GM12864 (cell line): ENCODE measurements at regions not wholly inside any gene's neighbourhood (a gene's known extent, or its start where the extent isn't known, plus 50 kb on each side); places are given as distances from the start of the nearest gene placed in this dataset.

Experiments
- DNase-seq: peaks from one replicate; pipeline ENCODE4 v3.0.0-alpha.2; 2011; ENCODE audit warnings: low read depth
- H3K4me3 ChIP-seq: 2 replicates; pipeline ENCODE4 v1.5.1; 2011; ENCODE audit warnings: mild to moderate bottlenecking, low read depth, low read length, control low read depth
- CTCF ChIP-seq: IDR thresholded peaks from 2 replicates; pipeline ENCODE4 v1.5.1; 2011; ENCODE audit warnings: low read depth, mild to moderate bottlenecking, moderate library complexity, low read length, control low read depth, inconsistent platforms; ENCODE audit errors: missing control alignments

GRCh38 chr6:14429396-14429795 lies 311.8 kb downstream of the CD83 start:
- DNase-seq = no peak
- TF ChIP-seq CTCF = no peak
- H3K4me3 ChIP-seq = no peak overlapping the region

GRCh38 chr6:14430218-14430617 lies 312.6 kb downstream of the CD83 start:
- no peak for TF ChIP-seq CTCF
- no peak overlapping the region for H3K4me3 ChIP-seq

GRCh38 chr6:14431385-14432330 lies 314.1 kb downstream of the CD83 start:
- DNase-seq = no peak
- TF ChIP-seq CTCF = no peak
- H3K4me3 ChIP-seq = no peak overlapping the region

More at GRCh38 chr6:14430218-14430617, 312.6 kb downstream of the CD83 start:
- no peak for DNase-seq

- no peak for DNase-seq
- H3K4me3 ChIP-seq = no peak overlapping the region
- TF ChIP-seq CTCF = no peak
Measured at GRCh38 chr6:14434916-14435690, 317.5 kb downstream of the CD83 start.

GRCh38 chr6:14436592-14437132 lies 319.1 kb downstream of the CD83 start:
- DNase-seq = no peak
- TF ChIP-seq CTCF = no peak

GRCh38 chr6:14439419-14439818 lies 321.8 kb downstream of the CD83 start:
- no peak for TF ChIP-seq CTCF
- H3K4me3 ChIP-seq = no peak overlapping the region
- no peak for DNase-seq

More at GRCh38 chr6:14436592-14437132, 319.1 kb downstream of the CD83 start:
- no peak overlapping the region for H3K4me3 ChIP-seq
